ENCODE measurements at regions not wholly inside any gene's neighbourhood (a gene's known extent, or its start where the extent isn't known, plus 50 kb on each side); places are given as distances from the start of the nearest gene placed in this dataset.

GRCh38 chr1:5704561-5705514, 287.4 kb downstream of the NPHP4 start:
- TF ChIP-seq CTCF (IDR thresholded peaks at IDR 0.05), result no peak
- TF ChIP-seq EZH2 (IDR thresholded peaks at IDR 0.05; ENCODE audit: borderline replicate concordance, insufficient read depth, low read depth, low read length, poor library complexity, severe bottlenecking), result no peak
- POLR2A ChIA-PET, result no interaction called here
- no peak for ATAC-seq (ENCODE audit: low read depth)

DNA sequence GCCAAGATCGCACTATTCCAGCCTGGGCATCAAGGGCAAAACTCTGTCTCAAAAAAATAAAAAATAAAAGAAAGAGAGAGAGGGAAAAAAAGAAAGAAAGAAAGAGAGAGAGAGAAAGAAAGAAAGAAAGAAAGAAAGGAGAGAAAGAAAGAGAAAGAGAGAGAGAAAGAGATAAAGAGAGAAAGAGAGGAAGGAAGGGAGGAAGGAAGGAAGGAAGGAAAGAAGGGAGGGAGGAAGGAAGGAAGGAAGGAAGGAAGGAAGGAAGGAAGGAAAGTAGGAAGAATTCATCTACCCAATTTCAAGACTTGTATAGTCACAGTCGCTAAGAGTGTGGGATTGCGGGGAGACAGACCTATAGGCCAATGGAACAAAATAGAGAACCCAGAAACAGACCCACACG, 290.6 kb downstream of the NPHP4 start:
- Mint-ChIP-seq H3K9me3 (ENCODE audit: insufficient read depth) (no peaks in the 10 kb centered on the region), H3K27me3 (peaks cover 13% of the 10 kb centered on the region), H3K27ac (no peak overlapping the region), H3K4me3 (no peak overlapping the region), H3K4me1 (no peaks in the 10 kb centered on the region)
- DNase-seq, result no peak
- ChIA-PET POLR2A (no interaction called here), CTCF (no interaction called here)
- intact Hi-C loops (cut with micrococcal nuclease), result no loop called here
- Histone ChIP-seq H3K9ac (ENCODE audit: low read length) (no peak overlapping the region), H4K20me1 (ENCODE audit: control insufficient read depth, insufficient read depth, low read length, poor library complexity, severe bottlenecking) (no peaks in the 10 kb centered on the region), H3K4me3 (ENCODE audit: control extremely low read depth in 1 of 5, extremely low read depth in 1 of 5, insufficient read depth in 1 of 5, low read depth in 2 of 5, low read length in 4 of 5) (no peak overlapping the region), H2AFZ (ENCODE audit: insufficient read depth, low read depth, low read length, poor library complexity, severe bottlenecking) (no peak overlapping the region), H3K9me3 (ENCODE audit: control extremely low read depth in 1 of 3, control insufficient read depth in 2 of 3, insufficient read depth in 1 of 3, low read length in 2 of 3) (peaks cover 0 to 3% (median 0%) of the 10 kb centered on the region in 3 donors), H3K36me3 (replicated peaks in 1 of 2; ENCODE audit: control extremely low read depth in 1 of 2, control insufficient read depth in 1 of 2, extremely low read depth in 1 of 2, insufficient read depth in 2 of 2, low read length in 1 of 2) (no peaks in the 10 kb centered on the region), H3K4me1 (ENCODE audit: control insufficient read depth in 2 of 2, insufficient read depth in 2 of 2, low read length in 2 of 2) (no peaks in the 10 kb centered on the region), H3K27ac (ENCODE audit: low read length in 2 of 2) (no peak overlapping the region), H3K27me3 (replicated peaks in 1 of 4; ENCODE audit: control extremely low read depth in 1 of 4, control insufficient read depth in 3 of 4, insufficient read depth in 4 of 4, low read length in 3 of 4) (no peaks in the 10 kb centered on the region), H3K79me2 (ENCODE audit: control insufficient read depth, insufficient read depth, low read length) (no peaks in the 10 kb centered on the region), H3K4me2 (replicated peaks; ENCODE audit: low read depth, low read length, poor library complexity, severe bottlenecking) (no peak overlapping the region)
- TF ChIP-seq EZH2 (IDR thresholded peaks at IDR 0.05; ENCODE audit: borderline replicate concordance, insufficient read depth, low read depth, low read length, poor library complexity, severe bottlenecking), result no peak
- no peak for TF ChIP-seq CTCF (IDR thresholded peaks at IDR 0.05)
- 85% methylated on average over 3 of the region's 4 CpGs for WGBS (ENCODE audit: insufficient coverage)
- no peak for ATAC-seq (ENCODE audit: low read depth)

More at GRCh38 chr1:5704561-5705514, 287.4 kb downstream of the NPHP4 start:
- Histone ChIP-seq H3K79me2 (ENCODE audit: control insufficient read depth, insufficient read depth, low read length) (no peaks in the 10 kb centered on the region), H3K4me2 (replicated peaks; ENCODE audit: low read depth, low read length, poor library complexity, severe bottlenecking) (no peak overlapping the region), H2AFZ (ENCODE audit: insufficient read depth, low read depth, low read length, poor library complexity, severe bottlenecking) (no peak overlapping the region), H3K27me3 (replicated peaks in 1 of 4; ENCODE audit: control extremely low read depth in 1 of 4, control insufficient read depth in 3 of 4, insufficient read depth in 4 of 4, low read length in 3 of 4) (no peaks in the 10 kb centered on the region), H3K4me3 (ENCODE audit: control extremely low read depth in 1 of 5, extremely low read depth in 1 of 5, insufficient read depth in 1 of 5, low read depth in 2 of 5, low read length in 4 of 5) (no peak overlapping the region), H3K9ac (ENCODE audit: low read length) (no peak overlapping the region), H3K9me3 (ENCODE audit: control extremely low read depth in 1 of 3, control insufficient read depth in 2 of 3, insufficient read depth in 1 of 3, low read length in 2 of 3) (peaks cover 0 to 9% (median 0%) of the 10 kb centered on the region in 3 donors), H3K27ac (ENCODE audit: low read length in 2 of 2) (no peak overlapping the region), H3K4me1 (ENCODE audit: control insufficient read depth in 2 of 2, insufficient read depth in 2 of 2, low read length in 2 of 2) (peaks cover 0 to 3% of the 10 kb centered on the region in 2 donors), H3K36me3 (replicated peaks in 1 of 2; ENCODE audit: control extremely low read depth in 1 of 2, control insufficient read depth in 1 of 2, extremely low read depth in 1 of 2, insufficient read depth in 2 of 2, low read length in 1 of 2) (no peaks in the 10 kb centered on the region), H4K20me1 (ENCODE audit: control insufficient read depth, insufficient read depth, low read length, poor library complexity, severe bottlenecking) (no peaks in the 10 kb centered on the region)
- Mint-ChIP-seq H3K27ac (no peak overlapping the region), H3K4me3 (no peak overlapping the region), H3K27me3 (no peaks in the 10 kb centered on the region), H3K4me1 (no peaks in the 10 kb centered on the region), H3K9me3 (ENCODE audit: insufficient read depth) (no peaks in the 10 kb centered on the region)
- WGBS (ENCODE audit: insufficient coverage), result 92% methylated on average over 8 of the region's 18 CpGs
- DNase-seq, result no peak
- intact Hi-C loops (cut with micrococcal nuclease), result no loop called here
- CTCF ChIA-PET, result no interaction called here
